Astrocyte (in vitro differentiated cells and primary cell): ENCODE measurements at regions not wholly inside any gene's neighbourhood (a gene's known extent, or its start where the extent isn't known, plus 50 kb on each side); places are given as distances from the start of the nearest gene placed in this dataset.

Experiments
- EZH2 ChIP-seq: IDR thresholded peaks from 2 replicates; pipeline ENCODE4 v1.6.1; 2012; ENCODE audit warnings: mild to moderate bottlenecking, low read length, inconsistent platforms; ENCODE audit not compliant: insufficient read depth
- TF ChIP-seq, protein P1 (sequence below): IDR thresholded peaks from 2 replicates; pipeline ENCODE4 v1.5.1; 2011; ENCODE audit warnings: low read depth, mild to moderate bottlenecking, inconsistent platforms, low read length, moderate library complexity; ENCODE audit not compliant: insufficient read depth

- TF ChIP-seq, protein P1, sequence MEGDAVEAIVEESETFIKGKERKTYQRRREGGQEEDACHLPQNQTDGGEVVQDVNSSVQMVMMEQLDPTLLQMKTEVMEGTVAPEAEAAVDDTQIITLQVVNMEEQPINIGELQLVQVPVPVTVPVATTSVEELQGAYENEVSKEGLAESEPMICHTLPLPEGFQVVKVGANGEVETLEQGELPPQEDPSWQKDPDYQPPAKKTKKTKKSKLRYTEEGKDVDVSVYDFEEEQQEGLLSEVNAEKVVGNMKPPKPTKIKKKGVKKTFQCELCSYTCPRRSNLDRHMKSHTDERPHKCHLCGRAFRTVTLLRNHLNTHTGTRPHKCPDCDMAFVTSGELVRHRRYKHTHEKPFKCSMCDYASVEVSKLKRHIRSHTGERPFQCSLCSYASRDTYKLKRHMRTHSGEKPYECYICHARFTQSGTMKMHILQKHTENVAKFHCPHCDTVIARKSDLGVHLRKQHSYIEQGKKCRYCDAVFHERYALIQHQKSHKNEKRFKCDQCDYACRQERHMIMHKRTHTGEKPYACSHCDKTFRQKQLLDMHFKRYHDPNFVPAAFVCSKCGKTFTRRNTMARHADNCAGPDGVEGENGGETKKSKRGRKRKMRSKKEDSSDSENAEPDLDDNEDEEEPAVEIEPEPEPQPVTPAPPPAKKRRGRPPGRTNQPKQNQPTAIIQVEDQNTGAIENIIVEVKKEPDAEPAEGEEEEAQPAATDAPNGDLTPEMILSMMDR = no peak
- no peak for TF ChIP-seq EZH2
These were observed 93.8 kb upstream of the SVIL start for GRCh38 chr10:29728541-29729049.
